ENCODE measurements at regions not wholly inside any gene's neighbourhood (a gene's known extent, or its start where the extent isn't known, plus 50 kb on each side); places are given as distances from the start of the nearest gene placed in this dataset.
"Not testable (repeated sequence)": the region's sequence is repeated elsewhere in the genome, so short reads cannot be mapped to it uniquely, and the experiment has no call there.

GRCh38 chr14:39615352-39615751 lies 183.1 kb upstream of the FBXO33 start:
- no peak for DNase-seq

- no peak for DNase-seq
Observed at GRCh38 chr14:39614297-39614923, 182.2 kb upstream of the FBXO33 start.

GRCh38 chr14:39609119-39609518 lies 176.9 kb upstream of the FBXO33 start:
- no peak for DNase-seq

GRCh38 chr14:39607978-39608377 lies 175.7 kb upstream of the FBXO33 start:
- no peak for DNase-seq

GRCh38 chr14:39603942-39604341 lies 171.7 kb upstream of the FBXO33 start:
- DNase-seq, result no peak

GRCh38 chr14:39593377-39593776 lies 161.1 kb upstream of the FBXO33 start:
- DNase-seq, result no peak

- no peak for DNase-seq
Observed at GRCh38 chr14:39592116-39592789, 160.0 kb upstream of the FBXO33 start.

- not testable (repeated sequence) for DNase-seq
Observed at GRCh38 chr14:39589882-39590281, 157.6 kb upstream of the FBXO33 start.

- no peak for DNase-seq
Observed at GRCh38 chr14:39582028-39582654, 149.9 kb upstream of the FBXO33 start.

GRCh38 chr14:39581474-39581873 lies 149.2 kb upstream of the FBXO33 start:
- DNase-seq, result no peak

GRCh38 chr14:39580696-39581095 lies 148.5 kb upstream of the FBXO33 start:
- no peak for DNase-seq

GRCh38 chr14:39576736-39577135 lies 144.5 kb upstream of the FBXO33 start:
- DNase-seq, result peak; percentile 53

GRCh38 chr14:39576258-39576657 lies 144.0 kb upstream of the FBXO33 start:
- DNase-seq, result no peak

GRCh38 chr14:39568809-39569538 lies 136.7 kb upstream of the FBXO33 start:
- no peak for DNase-seq

- no peak for DNase-seq
Observed at GRCh38 chr14:39566795-39567194, 134.6 kb upstream of the FBXO33 start.

GRCh38 chr14:39563361-39563760 lies 131.1 kb upstream of the FBXO33 start:
- DNase-seq, result no peak

- no peak for DNase-seq
Observed at GRCh38 chr14:39562175-39562574, 129.9 kb upstream of the FBXO33 start.

GRCh38 chr14:39558525-39558924 lies 126.3 kb upstream of the FBXO33 start:
- DNase-seq, result no peak

GRCh38 chr14:39555749-39556148 lies 123.5 kb upstream of the FBXO33 start:
- no peak for DNase-seq

- no peak for DNase-seq
Observed at GRCh38 chr14:39554576-39554975, 122.3 kb upstream of the FBXO33 start.

- DNase-seq, result no peak
Observed at GRCh38 chr14:39548358-39548757, 116.1 kb upstream of the FBXO33 start.

- no peak for DNase-seq
Observed at GRCh38 chr14:39547845-39548244, 115.6 kb upstream of the FBXO33 start.

GRCh38 chr14:39505812-39506211 lies 73.6 kb upstream of the FBXO33 start:
- DNase-seq, result no peak

- no peak for DNase-seq
Observed at GRCh38 chr14:39500253-39500652, 68.0 kb upstream of the FBXO33 start.
